NCI-H2081 (cell line): ENCODE measurements at regions not wholly inside any gene's neighbourhood (a gene's known extent, or its start where the extent isn't known, plus 50 kb on each side); places are given as distances from the start of the nearest gene placed in this dataset.

Source experiments
- DNase-seq, 2 experiments: peaks; one replicate each; lab custom pipeline; 2025; lab: John Stamatoyannopoulos, UW

GRCh38 chr5:123875561-123876275 lies 363.7 kb downstream of the CSNK1G3 start:
- DNase-seq, result peak; percentile 45 to 65

GRCh38 chr5:123874600-123875201 lies 362.7 kb downstream of the CSNK1G3 start:
- peak; percentile 16 to 48 for DNase-seq

GRCh38 chr5:123873846-123874245 lies 361.9 kb downstream of the CSNK1G3 start:
- DNase-seq, result no peak

GRCh38 chr5:123871373-123871772 lies 359.4 kb downstream of the CSNK1G3 start:
- DNase-seq, result no peak

DNA sequence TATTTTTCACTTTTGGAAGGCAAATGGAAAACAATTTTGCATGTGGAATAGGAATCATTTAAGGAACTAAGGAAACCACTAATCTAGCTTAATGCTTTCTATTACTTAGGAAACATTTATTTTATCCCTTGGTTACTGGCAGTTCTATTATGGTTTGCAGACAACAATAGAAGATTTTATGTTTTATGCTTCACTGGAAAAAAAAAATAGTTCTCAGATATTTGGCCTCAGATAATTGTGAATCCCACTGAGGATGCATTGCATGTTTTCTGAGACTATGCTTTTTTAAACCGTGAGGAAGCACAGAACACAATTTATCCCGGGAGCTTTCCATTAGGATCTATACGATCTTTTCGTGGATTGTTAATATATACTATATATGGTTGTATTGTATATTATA lies 356.9 kb downstream of the CSNK1G3 start:
- no peak for DNase-seq

- DNase-seq, result peak in 1 of 2 experiments; percentile 49
Measured at GRCh38 chr5:123868267-123868666, 356.3 kb downstream of the CSNK1G3 start.

- DNase-seq, result no peak
Measured at GRCh38 chr5:123865641-123866040, 353.7 kb downstream of the CSNK1G3 start.

DNA sequence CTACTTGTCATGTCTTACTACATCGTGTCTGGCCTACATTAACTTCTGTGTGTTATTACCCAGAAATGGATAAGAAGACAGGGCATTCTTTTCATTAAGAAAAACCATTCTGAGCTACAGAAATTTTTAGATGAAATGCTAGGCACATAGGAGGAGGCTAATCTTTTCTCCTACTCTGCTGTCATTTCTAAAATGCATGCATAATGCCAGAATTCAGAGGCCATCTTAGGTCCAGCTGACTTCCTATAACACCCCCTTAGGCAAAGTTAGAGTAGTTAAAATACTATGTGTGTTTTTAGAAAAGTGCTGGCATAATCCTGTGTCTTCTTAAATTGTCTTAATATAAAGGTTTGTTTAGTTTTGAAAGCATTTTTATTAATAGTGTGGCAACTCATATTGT lies 352.6 kb downstream of the CSNK1G3 start:
- no peak for DNase-seq

DNA sequence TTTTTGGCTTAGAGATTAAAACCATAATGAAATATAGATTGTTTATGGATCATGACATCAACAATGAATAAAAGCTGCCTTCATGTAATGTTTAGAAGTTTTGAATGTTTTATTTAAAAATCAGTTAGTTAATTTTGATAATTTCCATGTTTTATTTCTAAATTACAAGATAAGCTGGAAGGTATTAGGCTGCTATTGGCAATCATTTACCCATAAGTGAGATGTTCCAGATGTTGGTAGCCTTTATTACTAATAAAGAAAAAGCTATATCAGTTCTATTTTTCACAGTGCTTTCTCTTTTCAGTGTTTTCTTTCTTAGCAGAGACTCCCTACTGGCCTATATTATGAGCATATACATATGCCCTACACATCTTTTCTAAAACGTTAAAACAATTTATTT lies 347.0 kb downstream of the CSNK1G3 start:
- no peak for DNase-seq

- no peak for DNase-seq
Measured at GRCh38 chr5:123856766-123857165, 344.8 kb downstream of the CSNK1G3 start.

- no peak for DNase-seq
Measured at GRCh38 chr5:123855609-123856008, 343.6 kb downstream of the CSNK1G3 start.

- DNase-seq, result no peak
Measured at GRCh38 chr5:123845356-123846100, 333.6 kb downstream of the CSNK1G3 start.

- no peak for DNase-seq
Measured at GRCh38 chr5:123844873-123845272, 332.9 kb downstream of the CSNK1G3 start.

- DNase-seq, result no peak
Measured at GRCh38 chr5:123835421-123835820, 323.4 kb downstream of the CSNK1G3 start.

DNA sequence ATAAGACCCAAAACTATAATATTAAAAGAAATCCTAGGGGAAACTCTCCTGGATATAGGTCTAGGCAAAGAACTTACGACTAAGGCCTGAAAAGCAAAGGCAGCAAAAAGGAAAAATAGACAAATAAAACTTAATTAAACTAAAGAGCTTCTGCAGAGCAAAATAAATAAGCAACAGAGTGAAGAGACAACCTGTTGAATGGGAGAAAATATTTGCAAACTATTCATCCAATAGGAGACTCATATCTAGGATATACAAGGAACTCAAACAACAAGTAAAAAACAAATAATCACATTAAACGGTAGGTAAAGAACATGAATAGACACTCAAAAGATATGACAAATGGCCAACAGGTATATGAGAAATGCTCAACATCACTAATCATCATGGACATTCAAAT lies 318.6 kb downstream of the CSNK1G3 start:
- DNase-seq, result no peak

- no peak for DNase-seq
Measured at GRCh38 chr5:123827811-123828210, 315.8 kb downstream of the CSNK1G3 start.

DNA sequence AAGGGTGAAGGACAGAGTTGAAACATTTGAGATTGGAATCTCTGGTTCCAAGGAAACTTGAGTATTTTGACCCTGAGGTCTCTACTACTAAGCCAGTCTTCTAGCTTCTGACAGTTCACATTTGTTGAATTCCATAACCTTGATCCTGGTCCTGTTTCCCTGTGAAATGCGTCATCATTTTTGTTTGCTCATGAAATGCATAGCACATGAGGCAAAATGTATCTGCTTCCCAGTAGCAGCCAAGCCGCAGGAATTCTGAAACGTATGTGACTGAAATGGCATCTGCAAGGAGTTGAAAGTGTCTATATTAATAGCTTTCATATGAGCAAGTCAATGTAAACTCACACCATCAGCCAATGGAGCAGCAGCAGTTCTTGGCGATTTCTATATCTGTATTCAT lies 307.9 kb downstream of the CSNK1G3 start:
- no peak for DNase-seq

GRCh38 chr5:123819386-123819785 lies 307.4 kb downstream of the CSNK1G3 start:
- DNase-seq, result no peak

- no peak for DNase-seq
Measured at GRCh38 chr5:123817267-123817666, 305.3 kb downstream of the CSNK1G3 start.

DNA sequence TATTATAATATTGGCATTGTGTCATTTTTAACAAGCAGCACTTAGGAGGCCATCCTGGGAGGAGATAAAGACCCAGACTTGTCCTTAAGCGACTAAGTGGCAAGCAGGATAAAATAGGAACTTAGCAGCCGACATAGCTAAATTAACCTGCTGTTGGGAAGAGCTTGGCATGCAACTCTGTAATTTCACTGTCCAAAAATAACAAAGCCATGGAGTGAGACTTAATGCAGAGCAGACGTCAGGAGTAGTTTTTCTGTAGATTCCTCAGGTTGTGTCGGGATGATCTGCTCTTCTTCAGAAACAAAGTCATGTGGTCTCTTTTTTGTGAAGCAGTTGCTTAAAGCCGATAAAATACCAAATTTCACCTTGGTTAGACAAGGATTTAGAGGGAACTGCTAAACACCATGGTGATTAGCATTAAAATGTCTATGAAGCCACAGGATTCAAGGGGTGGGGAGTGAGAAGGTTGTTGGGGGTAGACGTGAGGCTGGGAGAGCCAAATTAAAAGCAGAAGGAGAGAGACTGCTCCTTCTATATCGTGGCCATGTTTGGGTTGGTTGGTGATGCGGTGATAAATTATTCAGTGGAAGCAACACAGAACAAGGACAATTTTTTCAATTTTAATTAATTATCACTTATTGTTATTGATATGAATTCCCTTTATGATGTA lies 303.0 kb downstream of the CSNK1G3 start:
- DNase-seq, result no peak

- peak; percentile 43 to 58 for DNase-seq
Measured at GRCh38 chr5:123813937-123814624, 302.1 kb downstream of the CSNK1G3 start.

DNA sequence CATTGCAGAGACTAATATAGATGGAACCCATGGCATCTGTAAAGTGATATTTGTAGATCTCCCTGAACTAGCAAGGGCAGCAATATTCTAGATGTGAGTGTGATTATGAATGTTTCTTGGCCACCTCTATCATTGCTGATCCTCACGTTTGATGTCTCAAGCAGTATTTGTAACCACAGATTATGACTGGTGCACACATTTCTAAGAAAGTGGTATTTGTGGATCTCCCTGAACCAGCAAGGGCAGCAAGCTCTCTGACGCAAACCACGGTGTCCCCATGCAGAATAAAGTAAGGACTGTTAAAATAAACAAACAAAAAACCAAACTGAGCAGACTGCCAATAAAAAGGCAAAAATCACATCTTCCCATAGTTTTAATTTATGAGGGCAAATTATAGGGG lies 301.3 kb downstream of the CSNK1G3 start:
- no peak for DNase-seq
